GM18858 (cell line): ENCODE measurements at regions not wholly inside any gene's neighbourhood (a gene's known extent, or its start where the extent isn't known, plus 50 kb on each side); places are given as distances from the start of the nearest gene placed in this dataset.

Source experiments
- ATAC-seq: cut with Tn5 transposase; IDR thresholded peaks from one replicate; pipeline ENCODE4 v1.9.1; 2021; ENCODE audit not compliant: unreplicated experiment

GRCh38 chr20:7387638-7388193, 552.5 kb downstream of the HAO1 start:
- no peak for ATAC-seq

- no peak for ATAC-seq
These were observed 551.0 kb downstream of the HAO1 start for GRCh38 chr20:7389216-7389615.

- ATAC-seq: no peak
These were observed 547.6 kb downstream of the HAO1 start for GRCh38 chr20:7392542-7393206.

GRCh38 chr20:7399114-7399513, 541.1 kb downstream of the HAO1 start:
- no peak for ATAC-seq

- ATAC-seq: no peak
These were observed 540.7 kb downstream of the HAO1 start for GRCh38 chr20:7399575-7399974.

- ATAC-seq: no peak
These were observed 533.6 kb downstream of the HAO1 start for GRCh38 chr20:7406671-7407070.

- ATAC-seq: no peak
These were observed 530.1 kb downstream of the HAO1 start for GRCh38 chr20:7410150-7410549.

GRCh38 chr20:7411075-7411474, 529.2 kb downstream of the HAO1 start:
- no peak for ATAC-seq

- ATAC-seq: no peak
These were observed 524.8 kb downstream of the HAO1 start for GRCh38 chr20:7415427-7415826.

- ATAC-seq: no peak
These were observed 523.9 kb downstream of the HAO1 start for GRCh38 chr20:7416382-7416781.

DNA sequence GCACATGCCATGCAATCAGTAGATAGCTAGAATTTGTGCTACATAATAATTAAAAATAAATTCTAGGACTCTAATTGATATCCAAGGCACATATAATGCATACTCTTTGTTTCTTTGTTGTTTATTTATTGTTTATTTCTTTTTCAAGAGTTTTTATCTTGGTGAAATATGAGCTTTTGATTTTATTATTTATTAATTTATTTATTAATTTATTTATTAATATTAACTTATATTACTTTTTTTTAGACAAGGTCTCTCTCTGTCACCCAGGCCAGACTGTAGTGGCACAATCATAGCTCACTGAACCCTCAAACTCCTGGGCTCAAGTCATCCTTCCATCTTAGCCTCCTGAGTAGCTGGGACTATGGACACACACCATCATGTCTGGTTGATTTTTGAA, 519.9 kb downstream of the HAO1 start:
- no peak for ATAC-seq

DNA sequence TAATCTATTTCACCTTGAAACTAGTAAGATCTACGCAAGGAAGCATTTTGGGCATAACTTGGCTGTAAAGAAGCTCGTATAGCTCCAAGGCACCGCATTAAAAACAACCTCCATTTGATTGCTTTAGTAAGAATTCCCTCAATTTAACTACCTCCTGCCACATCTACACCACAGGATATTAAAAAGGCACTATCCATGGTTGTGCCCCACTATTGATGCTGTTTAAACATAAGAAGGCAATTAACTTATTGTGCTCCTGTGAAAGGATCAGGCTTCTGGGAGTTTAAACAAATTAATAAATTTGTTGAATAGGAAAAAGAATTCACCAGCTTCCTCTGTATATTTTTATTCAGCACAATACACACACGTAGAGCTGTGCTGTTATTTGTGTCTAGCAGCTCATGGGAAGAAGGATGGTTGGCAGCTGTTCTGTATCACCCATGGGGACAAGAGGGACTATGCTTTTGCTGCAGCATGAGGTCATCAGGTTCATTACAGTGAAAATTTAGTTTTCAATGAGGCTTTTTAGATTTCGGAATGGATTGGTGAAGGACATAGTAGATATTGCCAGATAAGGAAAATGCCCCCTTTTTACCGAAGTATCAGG, 513.3 kb downstream of the HAO1 start:
- ATAC-seq: no peak

DNA sequence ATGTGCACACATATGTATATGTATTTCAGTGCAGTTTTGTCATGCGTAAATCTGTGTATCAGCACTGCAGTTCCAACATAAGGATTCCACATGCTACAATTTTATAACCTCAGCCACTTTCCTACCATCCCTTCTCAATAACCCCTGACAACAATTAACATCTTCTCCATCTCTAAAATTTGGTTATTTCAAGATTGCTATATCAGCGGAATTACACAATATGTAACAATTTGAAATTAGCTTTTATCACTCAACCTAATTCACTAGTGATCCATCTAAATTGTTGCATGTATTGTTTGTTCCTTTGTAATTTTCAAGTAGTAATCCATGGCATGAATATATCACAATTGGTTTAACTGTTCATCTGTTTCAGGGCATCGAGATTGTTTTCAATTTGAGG, 511.3 kb downstream of the HAO1 start:
- ATAC-seq: no peak

GRCh38 chr20:7432612-7433011, 507.6 kb downstream of the HAO1 start:
- no peak for ATAC-seq

- no peak for ATAC-seq
These were observed 502.9 kb downstream of the HAO1 start for GRCh38 chr20:7437311-7437710.

DNA sequence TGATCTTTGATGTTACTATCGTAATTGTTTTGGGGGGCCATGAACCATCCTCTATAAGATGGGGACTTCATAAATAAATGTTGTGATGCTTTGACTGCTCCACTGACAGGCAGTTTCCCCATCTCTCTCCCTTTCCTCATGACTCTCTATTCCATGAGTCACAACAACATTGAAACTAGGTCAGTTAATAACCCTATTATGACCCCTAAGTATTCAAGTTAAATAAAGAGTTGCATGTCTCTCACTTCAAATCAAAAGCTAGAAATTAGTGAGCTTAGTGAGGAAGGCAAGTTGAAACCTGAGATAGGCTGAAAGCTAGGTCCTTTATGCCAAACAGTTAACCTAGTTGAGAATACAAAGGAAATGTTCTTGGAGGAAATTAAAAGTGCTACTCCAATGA, 491.0 kb downstream of the HAO1 start:
- no peak for ATAC-seq

GRCh38 chr20:7452890-7453289, 487.4 kb downstream of the HAO1 start:
- no peak for ATAC-seq

- no peak for ATAC-seq
These were observed 486.2 kb downstream of the HAO1 start for GRCh38 chr20:7454047-7454446.

DNA sequence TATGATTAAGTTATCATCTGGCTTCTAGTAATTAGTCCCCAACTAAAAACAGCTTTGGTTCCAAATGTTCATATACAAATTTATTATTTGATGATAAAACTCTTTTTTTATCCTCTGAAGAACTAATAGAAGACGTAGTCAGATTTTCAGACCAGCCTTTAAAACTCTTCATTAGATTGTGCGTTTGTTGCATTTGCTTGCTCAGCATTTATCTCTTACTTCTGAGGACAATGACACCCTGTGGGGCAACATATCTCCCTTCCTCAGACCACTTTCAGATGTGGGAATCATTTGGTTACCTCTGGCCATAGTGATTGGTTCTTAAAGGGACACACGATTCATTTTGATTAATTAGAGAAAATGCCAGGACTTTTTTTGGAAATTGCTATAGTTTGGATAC, 481.8 kb downstream of the HAO1 start:
- no peak for ATAC-seq

GRCh38 chr20:7459083-7459482, 481.2 kb downstream of the HAO1 start:
- no peak for ATAC-seq

GRCh38 chr20:7463290-7463689, 477.0 kb downstream of the HAO1 start:
- ATAC-seq: no peak

DNA sequence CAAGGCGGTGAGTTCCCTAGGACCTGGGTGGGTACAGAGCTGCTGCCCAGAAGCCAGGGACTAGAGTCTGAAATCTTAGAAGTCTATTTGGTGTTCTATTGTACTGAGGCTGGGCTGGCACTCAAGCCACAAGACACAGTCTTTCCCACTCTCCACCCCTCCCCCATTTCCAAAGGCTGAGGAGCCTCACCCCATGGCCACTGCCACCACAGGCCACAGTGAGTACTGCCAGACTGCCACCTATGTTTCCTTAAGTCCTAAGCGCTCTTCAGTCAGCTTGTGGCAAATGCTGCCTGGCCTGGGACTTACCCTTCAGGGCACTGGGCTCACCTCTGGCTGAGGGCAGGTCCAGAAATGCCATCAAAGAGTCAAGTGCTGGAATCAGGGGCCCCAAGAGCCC, 469.3 kb downstream of the HAO1 start:
- no peak for ATAC-seq

GRCh38 chr20:7490288-7490687, 450.0 kb downstream of the HAO1 start:
- no peak for ATAC-seq
